GM12878 (cell line): ENCODE measurements at regions not wholly inside any gene's neighbourhood (a gene's known extent, or its start where the extent isn't known, plus 50 kb on each side); places are given as distances from the start of the nearest gene placed in this dataset.
"Not testable (repeated sequence)": the region's sequence is repeated elsewhere in the genome, so short reads cannot be mapped to it uniquely, and the experiment has no call there.

Experiments used
- EZH2 ChIP-seq: IDR thresholded peaks from 2 replicates; pipeline ENCODE4 v1.6.1; 2012; ENCODE audit warnings: low read depth, mild to moderate bottlenecking, control low read depth, inconsistent platforms, low read length, borderline replicate concordance; ENCODE audit not compliant: control insufficient read depth
- IRF4 ChIP-seq: IDR thresholded peaks from 2 replicates; pipeline ENCODE4 v1.6.1; 2011; ENCODE audit warnings: low read depth, low read length
- MTA3 ChIP-seq: IDR thresholded peaks from 2 replicates; pipeline ENCODE4 v1.6.1; 2012; ENCODE audit warnings: low read length, inconsistent platforms, borderline replicate concordance
- MYC ChIP-seq: IDR thresholded peaks from 2 replicates; pipeline ENCODE4 v1.6.1; 2011; ENCODE audit warnings: mild to moderate bottlenecking, low read length, moderate library complexity, inconsistent platforms; ENCODE audit not compliant: insufficient read depth, insufficient replicate concordance, insufficient read length, severe bottlenecking
- PKNOX1 ChIP-seq: fragments of 450-650 bp; IDR thresholded peaks from 2 replicates; pipeline ENCODE4 v1.6.1; 2016; ENCODE audit warnings: mild to moderate bottlenecking
- PML ChIP-seq: IDR thresholded peaks from 2 replicates; pipeline ENCODE4 v1.6.1; 2012; ENCODE audit warnings: low read length, inconsistent platforms
- POLR2AphosphoS5 ChIP-seq: IDR thresholded peaks from 2 replicates; pipeline ENCODE4 v1.6.1; 2011; ENCODE audit warnings: mild to moderate bottlenecking, low read length, inconsistent platforms
- RFX5 ChIP-seq: IDR thresholded peaks from 2 replicates; pipeline ENCODE4 v1.6.1; 2011; ENCODE audit warnings: low read depth, low read length, improper control_type of control experiment
- ZBTB4 ChIP-seq: fragments of 450-650 bp; formaldehyde crosslinking; IDR thresholded peaks from 2 replicates; pipeline ENCODE4 v1.4.0; 2022; ENCODE audit warnings: mild to moderate bottlenecking, moderate library complexity
- ZNF274 ChIP-seq: IDR thresholded peaks from one replicate; pipeline ENCODE4 v1.8.0; 2011; ENCODE audit not compliant: insufficient read length, insufficient read depth
- ZSCAN29 ChIP-seq: fragments of 450-650 bp; IDR thresholded peaks from 2 replicates; pipeline ENCODE4 v1.6.1; 2017; ENCODE audit warnings: mild to moderate bottlenecking, moderate library complexity
- TF ChIP-seq, protein P1 (sequence below), 3 experiments: IDR thresholded peaks in 2 of 3; conservative IDR thresholded peaks in 1 of 3; 2 replicates each; pipeline ENCODE4 v1.5.1; 2011; ENCODE audit warnings: low read depth in 3 of 3, low read length in 3 of 3, mild to moderate bottlenecking in 3 of 3, control low read depth in 2 of 3, moderate library complexity in 2 of 3, inconsistent platforms in 1 of 3, mixed read lengths in 1 of 3; ENCODE audit not compliant: control insufficient read depth in 2 of 3, insufficient read depth in 1 of 3; ENCODE audit errors: extremely low read depth in 1 of 3
- TF ChIP-seq, protein P2 (sequence below): fragments of 450-650 bp; IDR thresholded peaks from 2 replicates; pipeline ENCODE4 v1.6.1; 2017; ENCODE audit warnings: mild to moderate bottlenecking, moderate library complexity
- TF ChIP-seq, protein P3 (sequence below): IDR thresholded peaks from 2 replicates; pipeline ENCODE4 v1.6.1; 2011; ENCODE audit warnings: borderline replicate concordance, low read depth, mild to moderate bottlenecking, moderate library complexity, mixed read lengths, low read length; ENCODE audit not compliant: insufficient read depth; ENCODE audit errors: extremely low read length

GRCh38 chr16:32152434-32152833 lies 100.7 kb upstream of the TP53TG3D start:
- TF ChIP-seq, protein P1, sequence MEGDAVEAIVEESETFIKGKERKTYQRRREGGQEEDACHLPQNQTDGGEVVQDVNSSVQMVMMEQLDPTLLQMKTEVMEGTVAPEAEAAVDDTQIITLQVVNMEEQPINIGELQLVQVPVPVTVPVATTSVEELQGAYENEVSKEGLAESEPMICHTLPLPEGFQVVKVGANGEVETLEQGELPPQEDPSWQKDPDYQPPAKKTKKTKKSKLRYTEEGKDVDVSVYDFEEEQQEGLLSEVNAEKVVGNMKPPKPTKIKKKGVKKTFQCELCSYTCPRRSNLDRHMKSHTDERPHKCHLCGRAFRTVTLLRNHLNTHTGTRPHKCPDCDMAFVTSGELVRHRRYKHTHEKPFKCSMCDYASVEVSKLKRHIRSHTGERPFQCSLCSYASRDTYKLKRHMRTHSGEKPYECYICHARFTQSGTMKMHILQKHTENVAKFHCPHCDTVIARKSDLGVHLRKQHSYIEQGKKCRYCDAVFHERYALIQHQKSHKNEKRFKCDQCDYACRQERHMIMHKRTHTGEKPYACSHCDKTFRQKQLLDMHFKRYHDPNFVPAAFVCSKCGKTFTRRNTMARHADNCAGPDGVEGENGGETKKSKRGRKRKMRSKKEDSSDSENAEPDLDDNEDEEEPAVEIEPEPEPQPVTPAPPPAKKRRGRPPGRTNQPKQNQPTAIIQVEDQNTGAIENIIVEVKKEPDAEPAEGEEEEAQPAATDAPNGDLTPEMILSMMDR (IDR thresholded peaks at IDR 0.05 in 2 of 3, conservative IDR thresholded peaks at IDR 0.05 in 1 of 3; ENCODE audit: control insufficient read depth in 2 of 3, extremely low read depth in 1 of 3, insufficient read depth in 1 of 3, low read depth in 3 of 3, low read length in 3 of 3): not testable (repeated sequence)
- TF ChIP-seq POLR2AphosphoS5; EZH2; ZBTB4 (CRISPR knock-in tag); RFX5; ZSCAN29; PKNOX1; ZNF274; MTA3; PML; IRF4; MYC: not testable (repeated sequence)
- TF ChIP-seq, protein P2, sequence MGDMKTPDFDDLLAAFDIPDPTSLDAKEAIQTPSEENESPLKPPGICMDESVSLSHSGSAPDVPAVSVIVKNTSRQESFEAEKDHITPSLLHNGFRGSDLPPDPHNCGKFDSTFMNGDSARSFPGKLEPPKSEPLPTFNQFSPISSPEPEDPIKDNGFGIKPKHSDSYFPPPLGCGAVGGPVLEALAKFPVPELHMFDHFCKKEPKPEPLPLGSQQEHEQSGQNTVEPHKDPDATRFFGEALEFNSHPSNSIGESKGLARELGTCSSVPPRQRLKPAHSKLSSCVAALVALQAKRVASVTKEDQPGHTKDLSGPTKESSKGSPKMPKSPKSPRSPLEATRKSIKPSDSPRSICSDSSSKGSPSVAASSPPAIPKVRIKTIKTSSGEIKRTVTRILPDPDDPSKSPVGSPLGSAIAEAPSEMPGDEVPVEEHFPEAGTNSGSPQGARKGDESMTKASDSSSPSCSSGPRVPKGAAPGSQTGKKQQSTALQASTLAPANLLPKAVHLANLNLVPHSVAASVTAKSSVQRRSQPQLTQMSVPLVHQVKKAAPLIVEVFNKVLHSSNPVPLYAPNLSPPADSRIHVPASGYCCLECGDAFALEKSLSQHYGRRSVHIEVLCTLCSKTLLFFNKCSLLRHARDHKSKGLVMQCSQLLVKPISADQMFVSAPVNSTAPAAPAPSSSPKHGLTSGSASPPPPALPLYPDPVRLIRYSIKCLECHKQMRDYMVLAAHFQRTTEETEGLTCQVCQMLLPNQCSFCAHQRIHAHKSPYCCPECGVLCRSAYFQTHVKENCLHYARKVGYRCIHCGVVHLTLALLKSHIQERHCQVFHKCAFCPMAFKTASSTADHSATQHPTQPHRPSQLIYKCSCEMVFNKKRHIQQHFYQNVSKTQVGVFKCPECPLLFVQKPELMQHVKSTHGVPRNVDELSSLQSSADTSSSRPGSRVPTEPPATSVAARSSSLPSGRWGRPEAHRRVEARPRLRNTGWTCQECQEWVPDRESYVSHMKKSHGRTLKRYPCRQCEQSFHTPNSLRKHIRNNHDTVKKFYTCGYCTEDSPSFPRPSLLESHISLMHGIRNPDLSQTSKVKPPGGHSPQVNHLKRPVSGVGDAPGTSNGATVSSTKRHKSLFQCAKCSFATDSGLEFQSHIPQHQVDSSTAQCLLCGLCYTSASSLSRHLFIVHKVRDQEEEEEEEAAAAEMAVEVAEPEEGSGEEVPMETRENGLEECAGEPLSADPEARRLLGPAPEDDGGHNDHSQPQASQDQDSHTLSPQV: not testable (repeated sequence)
- TF ChIP-seq, protein P3, sequence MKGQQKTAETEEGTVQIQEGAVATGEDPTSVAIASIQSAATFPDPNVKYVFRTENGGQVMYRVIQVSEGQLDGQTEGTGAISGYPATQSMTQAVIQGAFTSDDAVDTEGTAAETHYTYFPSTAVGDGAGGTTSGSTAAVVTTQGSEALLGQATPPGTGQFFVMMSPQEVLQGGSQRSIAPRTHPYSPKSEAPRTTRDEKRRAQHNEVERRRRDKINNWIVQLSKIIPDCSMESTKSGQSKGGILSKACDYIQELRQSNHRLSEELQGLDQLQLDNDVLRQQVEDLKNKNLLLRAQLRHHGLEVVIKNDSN: not testable (repeated sequence)
